GM19468 (cell line): ENCODE measurements at regions not wholly inside any gene's neighbourhood (a gene's known extent, or its start where the extent isn't known, plus 50 kb on each side); places are given as distances from the start of the nearest gene placed in this dataset.
A peak's percentile ranks its signal among the peaks of the same experiment; 100 is the strongest.
"Not testable (repeated sequence)": the region's sequence is repeated elsewhere in the genome, so short reads cannot be mapped to it uniquely, and the experiment has no call there.

ENCODE experiments used
- ATAC-seq: cut with Tn5 transposase; IDR thresholded peaks from one replicate; pipeline ENCODE4 v1.9.1; 2021; ENCODE audit warnings: mild to moderate bottlenecking, moderate library complexity, moderate number of reproducible peaks; ENCODE audit not compliant: unreplicated experiment; ENCODE audit errors: extremely low read depth

DNA sequence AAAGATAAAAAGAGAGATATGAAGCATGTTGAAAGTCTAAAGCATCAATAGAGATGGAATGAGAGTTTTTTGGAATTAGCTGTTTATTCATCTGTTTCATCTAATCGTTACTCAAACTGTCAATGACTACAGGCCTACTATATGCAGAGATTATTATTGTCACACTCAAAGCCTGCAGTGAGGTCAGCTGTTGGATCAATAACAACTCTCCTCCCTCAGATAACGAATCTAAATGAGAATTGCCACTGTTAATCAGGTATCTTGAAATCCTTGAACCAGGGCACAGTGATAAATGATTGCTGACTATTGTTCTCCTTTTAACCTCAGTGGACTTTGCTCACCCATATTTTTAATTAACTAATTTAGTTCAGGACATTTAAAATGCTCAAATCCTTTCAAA is 192.3 kb upstream of the SGO1 start:
- ATAC-seq, result no peak

DNA sequence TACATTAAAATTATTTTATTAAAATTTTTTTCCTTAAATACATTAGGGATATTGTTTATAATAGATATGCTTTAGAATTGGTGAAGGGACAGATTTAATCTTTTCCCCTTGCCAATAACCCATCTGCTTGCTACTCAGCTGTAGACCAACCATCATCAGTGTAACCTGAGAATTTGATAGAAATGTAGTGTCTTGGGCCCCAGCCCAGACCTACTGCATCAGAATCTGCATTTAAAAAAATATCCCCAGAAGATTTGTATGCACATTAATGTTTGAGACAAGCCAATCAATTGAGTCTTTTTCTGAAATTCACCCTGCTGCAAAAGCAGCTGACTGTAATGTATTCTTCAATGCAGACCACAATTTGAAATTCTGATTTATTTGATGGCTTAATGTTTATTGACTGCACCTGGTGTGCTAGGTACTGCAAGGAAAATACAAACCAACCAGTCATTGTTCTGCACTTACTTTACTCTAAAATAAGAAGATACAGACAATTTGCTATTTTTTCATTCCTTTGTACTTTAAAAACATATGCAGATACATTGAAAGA is 190.7 kb upstream of the SGO1 start:
- ATAC-seq, result no peak

DNA sequence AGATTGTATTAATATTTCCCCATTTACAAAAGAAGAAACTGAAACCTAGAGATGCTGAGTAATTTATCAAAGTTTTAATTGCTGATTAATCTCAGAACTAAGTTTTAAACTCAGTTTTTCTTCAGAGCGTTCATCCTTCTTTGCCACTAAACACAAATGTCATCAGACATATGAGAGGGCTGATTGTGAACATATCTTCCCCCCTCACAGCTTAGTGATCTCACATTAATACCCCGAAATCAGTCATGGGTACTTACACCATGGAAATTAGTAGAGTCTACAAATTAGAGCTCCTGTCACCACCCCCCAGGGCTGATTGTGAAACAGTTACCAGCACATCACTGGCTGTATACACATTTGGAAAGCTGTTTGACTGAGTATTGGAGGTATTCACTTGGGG is 189.3 kb upstream of the SGO1 start:
- no peak for ATAC-seq

- not testable (repeated sequence) for ATAC-seq
Observed at GRCh38 chr3:20370273-20371063, 184.5 kb upstream of the SGO1 start.

GRCh38 chr3:20361000-20361399 is 175.0 kb upstream of the SGO1 start:
- no peak for ATAC-seq

DNA sequence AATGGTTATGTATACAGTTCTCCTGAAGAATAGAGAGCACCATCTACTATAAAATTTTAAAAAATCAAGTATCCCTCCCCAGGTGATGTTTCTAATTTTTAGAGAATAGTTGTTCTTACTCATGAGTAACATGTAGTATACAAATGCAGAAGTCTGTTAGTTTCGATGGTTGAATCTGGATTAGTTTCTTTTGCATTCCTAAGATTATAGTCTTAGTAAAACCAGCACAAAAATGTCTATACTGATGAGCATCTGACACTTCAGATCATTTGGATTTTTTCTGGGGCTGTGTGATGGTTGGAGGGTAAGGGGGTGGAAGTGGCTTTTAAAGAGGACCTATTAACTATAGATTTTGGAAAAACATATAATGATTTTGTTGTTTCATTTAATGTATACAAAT is 167.3 kb upstream of the SGO1 start:
- no peak for ATAC-seq

DNA sequence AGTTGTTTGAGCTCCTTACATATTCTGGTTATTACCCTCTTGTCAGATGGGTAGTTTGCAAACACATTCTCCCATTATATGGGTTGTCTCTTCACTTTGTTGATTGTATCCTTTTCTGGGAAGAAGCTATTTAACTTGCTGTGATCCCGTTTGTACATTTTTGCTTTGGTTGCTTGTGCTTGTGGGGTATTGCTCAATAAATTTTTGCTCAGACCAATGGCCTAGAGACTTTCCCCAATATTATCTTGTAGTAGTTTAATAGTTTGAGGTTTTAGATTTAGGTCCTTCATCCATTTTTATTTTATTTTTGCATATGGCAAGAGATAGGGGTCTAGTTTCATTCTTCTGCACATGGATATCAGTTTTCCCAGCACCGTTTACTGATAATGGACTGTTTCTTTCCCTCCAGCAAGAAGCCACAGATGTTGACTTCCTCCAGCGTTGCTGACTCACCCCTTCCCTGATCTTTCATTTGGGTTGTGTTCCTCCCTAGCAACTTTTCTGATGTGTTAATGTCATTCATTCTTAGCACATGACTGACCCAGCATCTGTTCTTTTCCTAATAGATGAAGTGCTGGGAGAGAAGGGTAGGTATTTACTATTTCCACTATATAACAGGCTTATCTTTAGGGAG is 166.7 kb upstream of the SGO1 start:
- ATAC-seq, result no peak

DNA sequence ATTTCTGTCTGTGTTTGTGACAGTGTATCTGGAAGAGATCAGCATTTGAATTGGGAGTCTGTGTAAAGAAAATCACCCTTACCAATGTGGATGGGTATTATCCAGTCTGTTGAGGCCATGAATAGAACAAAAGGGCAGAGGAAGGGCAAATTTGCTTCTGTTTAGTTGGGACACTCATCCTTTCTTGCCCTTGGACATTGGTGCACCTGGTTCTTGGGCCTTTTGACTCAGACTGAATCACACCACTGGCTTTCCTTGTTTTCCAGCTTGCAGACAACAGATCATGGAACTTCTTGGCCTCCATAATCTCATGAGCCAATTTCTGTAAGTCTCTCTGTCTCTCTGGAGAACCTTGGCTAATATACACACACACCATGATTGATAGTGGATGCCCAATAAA is 164.4 kb upstream of the SGO1 start:
- ATAC-seq, result no peak

- no peak for ATAC-seq
Observed at GRCh38 chr3:20346916-20347315, 160.9 kb upstream of the SGO1 start.

GRCh38 chr3:20346369-20346768 is 160.4 kb upstream of the SGO1 start:
- ATAC-seq, result no peak

GRCh38 chr3:20344400-20344959 is 158.5 kb upstream of the SGO1 start:
- no peak for ATAC-seq

- ATAC-seq, result no peak
Observed at GRCh38 chr3:20343790-20344189, 157.8 kb upstream of the SGO1 start.

DNA sequence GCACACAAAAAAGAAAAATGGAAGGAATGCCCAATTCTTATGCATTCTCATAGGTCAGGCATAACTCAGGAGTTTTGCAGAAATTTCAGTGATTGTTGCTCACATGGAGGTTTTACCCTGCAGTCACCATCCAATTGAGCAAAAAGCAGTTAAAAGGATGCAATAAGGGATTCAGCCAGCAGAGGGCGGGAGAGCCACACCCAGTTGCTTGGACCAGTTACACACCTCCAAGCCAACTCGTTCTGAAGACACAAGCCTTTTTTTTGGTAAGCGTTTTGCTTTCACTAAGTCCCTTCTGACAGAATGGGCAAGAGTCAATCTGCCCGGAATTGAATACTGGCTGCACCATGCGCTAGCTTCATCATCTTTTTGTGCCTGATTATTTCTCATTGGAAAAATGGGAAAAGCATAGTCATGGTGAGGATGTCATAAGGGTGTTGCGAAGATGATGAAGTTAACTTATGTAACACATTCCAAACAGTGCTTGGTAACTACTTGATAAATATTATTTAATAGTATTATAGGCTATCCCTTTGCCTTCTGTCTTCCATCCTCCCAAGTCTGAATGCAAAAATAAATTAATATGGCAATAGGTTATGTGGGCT is 154.4 kb upstream of the SGO1 start:
- ATAC-seq, result peak; percentile 57

DNA sequence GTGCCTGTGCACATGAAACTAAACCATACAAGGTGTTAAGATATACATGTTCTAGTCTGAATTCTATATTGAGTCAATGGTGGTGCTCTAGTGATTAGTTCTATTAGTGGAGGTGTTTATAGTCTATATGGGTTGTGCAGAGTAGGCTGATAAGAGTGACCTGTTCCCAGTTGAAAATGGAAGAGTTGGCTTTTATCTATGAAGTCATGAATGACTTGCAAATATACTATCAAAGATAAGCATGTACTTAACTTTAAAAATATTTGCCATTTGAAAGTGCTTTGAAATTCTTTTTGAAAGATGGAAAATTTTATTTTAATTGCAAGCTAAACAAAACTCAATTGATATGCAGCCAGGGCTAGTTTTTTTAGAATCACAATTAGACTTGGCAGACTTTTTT is 150.6 kb upstream of the SGO1 start:
- ATAC-seq, result no peak

DNA sequence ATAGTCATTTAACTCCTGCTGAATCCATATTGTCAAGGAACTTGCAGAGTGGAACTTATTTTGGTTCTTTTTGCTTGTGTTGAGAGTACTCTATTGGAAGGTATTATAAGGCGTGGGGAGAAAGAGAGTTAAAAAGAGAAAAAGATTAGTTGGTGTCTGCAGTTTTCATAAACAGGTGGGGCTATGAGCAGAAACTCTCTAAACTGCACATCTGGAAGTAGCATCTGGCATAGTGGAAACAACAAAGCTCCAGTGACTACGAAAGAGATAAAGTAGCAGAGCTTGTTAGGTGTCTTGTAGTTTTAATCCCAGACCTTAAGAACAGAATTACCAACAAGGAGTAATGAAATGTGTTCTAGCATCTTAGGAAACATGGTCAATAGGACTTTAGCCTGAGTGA is 148.8 kb upstream of the SGO1 start:
- ATAC-seq, result no peak

- ATAC-seq, result no peak
Observed at GRCh38 chr3:20327889-20328288, 141.9 kb upstream of the SGO1 start.

GRCh38 chr3:20326541-20326940 is 140.5 kb upstream of the SGO1 start:
- no peak for ATAC-seq

DNA sequence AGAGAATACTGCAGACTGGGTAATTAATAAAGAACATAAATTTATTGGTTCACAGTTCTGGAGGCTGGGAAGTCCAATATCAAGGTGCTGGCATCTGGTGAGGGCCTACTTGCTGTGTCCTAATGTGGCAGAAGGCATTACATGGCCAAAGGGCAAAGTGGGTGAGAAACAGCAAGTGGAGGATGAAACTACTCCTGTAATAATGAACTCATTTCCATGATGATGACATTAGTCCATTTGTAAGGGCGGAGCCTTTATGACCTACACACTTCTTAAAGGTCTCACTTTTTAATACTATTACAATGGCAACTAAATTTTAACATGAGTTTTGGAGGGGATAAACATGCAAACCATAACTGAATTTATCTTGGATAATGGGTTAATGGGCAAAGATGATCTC is 139.6 kb upstream of the SGO1 start:
- no peak for ATAC-seq

- ATAC-seq, result peak; percentile 84
Observed at GRCh38 chr3:20324664-20325478, 138.9 kb upstream of the SGO1 start.

GRCh38 chr3:20323307-20323927 is 137.4 kb upstream of the SGO1 start:
- ATAC-seq, result no peak
